Islet precursor cell (in vitro differentiated cells): ENCODE measurements at regions not wholly inside any gene's neighbourhood (a gene's known extent, or its start where the extent isn't known, plus 50 kb on each side); places are given as distances from the start of the nearest gene placed in this dataset.
A peak's percentile ranks its signal among the peaks of the same experiment; 100 is the strongest.

Experiments used
- DNase-seq: peaks from one replicate; pipeline ENCODE4 v3.0.0-alpha.2; 2018

DNA sequence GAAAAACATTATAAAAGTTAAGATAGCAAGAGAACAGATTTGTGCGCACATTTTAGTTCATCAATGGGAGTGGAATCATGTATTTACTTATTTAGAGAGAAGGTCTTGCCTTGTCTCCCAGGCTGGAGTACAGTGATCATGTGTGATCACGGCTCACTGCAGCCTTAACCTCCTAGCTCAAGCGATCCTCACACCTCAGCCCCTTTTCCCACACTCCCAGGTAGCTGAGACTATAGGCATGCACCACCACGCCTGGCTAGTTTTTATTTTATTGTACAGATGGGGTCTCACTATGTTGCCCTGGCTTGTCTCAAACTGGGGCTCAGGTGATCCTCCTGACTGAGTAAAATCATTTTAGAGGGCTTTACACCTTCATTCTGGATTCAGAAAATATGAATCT, 72.3 kb upstream of the ADGRF1 start:
- no peak for DNase-seq

- DNase-seq, result no peak
Measured at GRCh38 chr6:47112317-47112716, 70.2 kb upstream of the ADGRF1 start.

GRCh38 chr6:47111685-47112084, 69.6 kb upstream of the ADGRF1 start:
- DNase-seq, result peak; percentile 89

GRCh38 chr6:47109281-47109680, 67.1 kb upstream of the ADGRF1 start:
- DNase-seq, result peak; percentile 74

DNA sequence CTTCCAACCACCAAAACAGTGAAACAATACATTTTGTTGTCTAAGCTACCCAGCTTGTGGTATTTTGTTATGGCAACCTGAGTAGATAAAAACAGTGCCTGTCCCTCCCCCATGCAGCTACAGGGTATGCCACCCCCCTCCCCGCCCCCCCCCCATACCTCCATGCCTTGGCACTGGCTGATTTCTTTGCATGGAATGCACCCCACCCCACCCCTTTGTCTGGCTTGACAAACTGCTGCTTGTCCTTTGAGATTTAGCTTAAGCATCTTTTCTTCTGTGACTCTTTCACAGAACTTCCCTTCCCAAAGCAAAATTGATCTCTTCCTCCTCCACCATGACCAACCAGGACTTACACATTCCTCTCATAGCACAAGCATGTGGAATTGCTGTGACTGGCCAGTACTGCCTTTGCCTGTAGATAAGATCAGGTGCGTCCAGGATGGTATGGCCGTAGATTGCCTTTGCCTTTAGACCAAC, 64.6 kb upstream of the ADGRF1 start:
- DNase-seq, result peak; percentile 97

DNA sequence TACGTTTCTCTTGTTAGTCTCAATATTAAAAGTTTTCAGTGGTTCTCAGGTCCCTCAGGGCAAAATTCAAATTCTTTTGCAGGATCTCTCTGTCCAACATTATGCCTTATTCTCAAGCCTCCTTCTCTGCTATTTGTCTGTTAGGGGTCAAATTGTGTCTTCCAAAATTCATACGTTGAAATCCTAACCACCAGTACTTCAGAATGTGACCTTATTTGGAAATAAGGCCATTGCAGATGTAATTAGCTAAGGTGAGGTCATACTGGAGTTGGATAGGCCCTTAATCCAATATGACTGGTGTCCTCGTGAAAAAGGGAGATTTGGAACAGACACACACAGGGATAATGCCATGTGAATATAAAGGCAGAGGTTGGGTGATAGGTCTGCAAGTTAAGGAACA, 64.1 kb upstream of the ADGRF1 start:
- no peak for DNase-seq

- no peak for DNase-seq
Measured at GRCh38 chr6:47105469-47106178, 63.5 kb upstream of the ADGRF1 start.

DNA sequence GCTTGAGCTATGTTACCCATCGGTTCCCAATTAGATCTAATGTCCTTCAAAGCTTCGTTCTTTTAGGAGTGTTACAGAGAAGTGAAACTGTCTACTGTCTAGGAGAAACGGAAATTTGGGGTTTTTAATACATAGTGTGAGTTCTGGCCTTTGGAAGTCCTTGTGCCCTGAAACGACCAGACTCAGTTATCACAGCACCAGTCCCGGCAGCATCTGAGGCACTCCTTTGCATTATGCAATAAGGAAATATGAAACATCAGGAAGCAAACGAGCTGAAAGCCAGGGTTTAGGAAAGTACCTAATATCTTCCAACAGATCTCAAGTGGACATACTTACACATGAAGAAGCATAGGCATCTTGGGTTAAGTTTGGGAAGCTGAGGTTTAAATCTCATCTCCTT, 61.8 kb upstream of the ADGRF1 start:
- no peak for DNase-seq

DNA sequence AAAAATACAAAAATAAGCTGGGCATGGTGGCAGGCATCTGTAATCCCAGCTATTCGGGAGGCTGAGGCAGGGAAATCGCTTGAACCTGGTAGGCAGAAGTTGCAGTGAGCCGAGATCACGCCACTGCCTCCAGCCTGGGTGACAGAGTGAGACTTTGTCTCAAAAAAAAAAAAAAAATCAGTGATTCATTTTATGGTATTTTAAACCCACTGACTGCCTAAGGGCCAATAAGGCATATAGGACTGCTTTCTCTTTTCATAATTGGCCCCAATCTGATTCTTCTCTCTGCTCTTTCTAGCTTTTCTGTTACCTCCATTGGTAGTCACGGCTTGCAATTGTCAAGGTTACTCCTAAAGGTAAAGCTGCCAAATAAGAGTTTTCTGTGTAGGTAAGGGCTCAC, 60.2 kb upstream of the ADGRF1 start:
- no peak for DNase-seq

GRCh38 chr6:47098570-47098993, 56.5 kb upstream of the ADGRF1 start:
- no peak for DNase-seq

- DNase-seq, result peak; percentile 89
Measured at GRCh38 chr6:47097092-47097945, 55.2 kb upstream of the ADGRF1 start.

- DNase-seq, result peak; percentile 71
Measured at GRCh38 chr6:47096211-47096895, 54.2 kb upstream of the ADGRF1 start.

GRCh38 chr6:47094241-47094925, 52.3 kb upstream of the ADGRF1 start:
- peak; percentile 97 for DNase-seq

DNA sequence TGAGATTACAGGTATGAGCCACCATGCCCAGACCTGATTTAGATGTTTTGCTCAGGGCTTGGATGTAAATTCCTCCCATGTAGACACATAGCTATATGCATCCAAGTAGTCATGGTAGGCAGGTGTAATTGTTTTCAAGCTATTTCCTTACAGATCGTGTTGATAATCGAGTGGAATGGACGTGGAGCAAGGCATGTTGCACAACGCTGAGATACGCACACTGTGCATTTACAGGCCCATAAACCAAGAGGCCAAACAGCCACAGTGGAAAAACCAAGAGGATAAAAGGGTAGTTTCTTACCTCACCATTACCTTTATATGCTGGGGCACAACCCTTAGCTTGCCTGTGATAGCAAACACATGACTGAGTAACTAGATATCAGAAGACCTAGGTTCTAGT, 51.0 kb upstream of the ADGRF1 start:
- DNase-seq, result peak; percentile 79

GRCh38 chr6:47091886-47092668, 49.9 kb upstream of the ADGRF1 start:
- no peak for DNase-seq
